DND-41 (cell line): ENCODE measurements at regions not wholly inside any gene's neighbourhood (a gene's known extent, or its start where the extent isn't known, plus 50 kb on each side); places are given as distances from the start of the nearest gene placed in this dataset.

Experiments used
- EZH2 ChIP-seq: IDR thresholded peaks from 3 replicates; pipeline ENCODE4 v1.6.1; 2012; ENCODE audit warnings: borderline replicate concordance, low read depth, mild to moderate bottlenecking, moderate library complexity, low read length, inconsistent platforms; ENCODE audit not compliant: severe bottlenecking
- TF ChIP-seq, protein P1 (sequence below): IDR thresholded peaks from 2 replicates; pipeline ENCODE4 v1.5.1; 2012; ENCODE audit warnings: borderline replicate concordance, low read length, moderate library complexity, mild to moderate bottlenecking; ENCODE audit not compliant: poor library complexity, severe bottlenecking; ENCODE audit errors: extremely low read depth

- TF ChIP-seq EZH2, result no peak
- TF ChIP-seq, protein P1, sequence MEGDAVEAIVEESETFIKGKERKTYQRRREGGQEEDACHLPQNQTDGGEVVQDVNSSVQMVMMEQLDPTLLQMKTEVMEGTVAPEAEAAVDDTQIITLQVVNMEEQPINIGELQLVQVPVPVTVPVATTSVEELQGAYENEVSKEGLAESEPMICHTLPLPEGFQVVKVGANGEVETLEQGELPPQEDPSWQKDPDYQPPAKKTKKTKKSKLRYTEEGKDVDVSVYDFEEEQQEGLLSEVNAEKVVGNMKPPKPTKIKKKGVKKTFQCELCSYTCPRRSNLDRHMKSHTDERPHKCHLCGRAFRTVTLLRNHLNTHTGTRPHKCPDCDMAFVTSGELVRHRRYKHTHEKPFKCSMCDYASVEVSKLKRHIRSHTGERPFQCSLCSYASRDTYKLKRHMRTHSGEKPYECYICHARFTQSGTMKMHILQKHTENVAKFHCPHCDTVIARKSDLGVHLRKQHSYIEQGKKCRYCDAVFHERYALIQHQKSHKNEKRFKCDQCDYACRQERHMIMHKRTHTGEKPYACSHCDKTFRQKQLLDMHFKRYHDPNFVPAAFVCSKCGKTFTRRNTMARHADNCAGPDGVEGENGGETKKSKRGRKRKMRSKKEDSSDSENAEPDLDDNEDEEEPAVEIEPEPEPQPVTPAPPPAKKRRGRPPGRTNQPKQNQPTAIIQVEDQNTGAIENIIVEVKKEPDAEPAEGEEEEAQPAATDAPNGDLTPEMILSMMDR, result no peak
These were observed 958.5 kb downstream of the DTWD2 start for GRCh38 chr5:118029807-118030206.
